GM19468 (cell line): ENCODE measurements at regions not wholly inside any gene's neighbourhood (a gene's known extent, or its start where the extent isn't known, plus 50 kb on each side); places are given as distances from the start of the nearest gene placed in this dataset.

ENCODE experiments used
- ATAC-seq: cut with Tn5 transposase; IDR thresholded peaks from one replicate; pipeline ENCODE4 v1.9.1; 2021; ENCODE audit warnings: mild to moderate bottlenecking, moderate library complexity, moderate number of reproducible peaks; ENCODE audit not compliant: unreplicated experiment; ENCODE audit errors: extremely low read depth

GRCh38 chr1:56423716-56424115, 155.6 kb downstream of the PLPP3 start:
- ATAC-seq: no peak

DNA sequence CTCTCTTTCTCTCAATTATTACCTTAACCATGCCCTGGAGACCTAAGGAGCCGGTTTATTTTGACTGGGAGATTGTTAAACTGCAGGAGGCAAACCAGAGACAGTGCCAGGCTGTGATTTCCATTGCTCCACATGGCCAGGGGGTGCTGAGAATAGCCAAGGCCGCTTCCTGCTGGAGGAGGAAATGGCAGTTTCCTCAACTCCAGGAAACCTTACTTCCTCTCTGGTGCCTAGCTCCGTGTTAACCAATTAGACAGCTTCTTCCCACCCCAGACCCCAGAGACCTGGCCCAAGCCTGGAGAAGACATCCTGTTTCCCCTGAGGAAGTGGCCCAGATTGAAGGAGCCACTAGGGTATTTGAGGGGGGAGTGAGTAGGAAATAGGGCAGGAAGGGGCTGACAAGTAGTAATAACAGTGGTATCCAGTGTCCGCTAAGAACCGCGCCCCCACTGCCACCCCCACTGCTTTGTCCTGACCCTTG, 161.2 kb downstream of the PLPP3 start:
- ATAC-seq: no peak

- no peak for ATAC-seq
These were observed 161.7 kb downstream of the PLPP3 start for GRCh38 chr1:56417646-56418045.

DNA sequence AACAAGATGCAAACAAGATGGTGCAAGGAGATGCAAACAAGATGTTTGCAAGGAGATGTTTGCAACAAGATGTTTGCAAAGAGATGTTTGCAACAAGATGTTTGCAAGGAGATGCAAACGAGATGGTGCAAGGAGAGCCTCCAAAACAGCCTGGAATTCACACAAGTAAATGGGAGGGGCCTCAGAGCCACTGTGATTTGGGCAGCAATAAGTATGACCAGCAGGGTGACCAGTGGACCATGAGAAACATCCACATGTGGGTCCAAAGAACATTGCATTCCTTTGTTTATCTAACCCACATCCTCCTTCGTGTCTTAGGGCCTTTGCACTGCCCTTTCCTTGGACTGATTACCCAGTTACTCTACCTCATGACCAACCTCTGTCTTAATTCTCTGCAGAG, 162.9 kb downstream of the PLPP3 start:
- no peak for ATAC-seq

DNA sequence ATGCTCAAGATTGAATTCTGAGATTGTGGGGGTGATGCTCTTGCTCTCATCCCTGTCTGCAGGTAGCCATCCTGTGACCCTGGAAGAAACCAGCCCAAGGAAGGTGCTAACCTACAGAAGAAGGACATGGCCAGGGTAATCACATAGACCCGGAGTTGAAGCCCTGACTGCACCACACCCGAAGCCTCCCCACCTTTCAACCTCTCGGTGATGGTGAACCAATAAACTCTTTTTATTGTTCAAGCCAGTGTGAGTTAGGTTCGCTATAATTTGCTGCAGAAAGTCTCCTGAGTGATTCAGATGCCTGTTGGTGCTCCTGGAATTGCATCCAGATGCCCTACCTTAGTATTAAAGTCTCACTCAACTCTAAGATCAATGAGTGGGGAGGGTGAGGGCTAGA, 163.6 kb downstream of the PLPP3 start:
- ATAC-seq: no peak

GRCh38 chr1:56415258-56415657, 164.1 kb downstream of the PLPP3 start:
- no peak for ATAC-seq

GRCh38 chr1:56414728-56415224, 164.6 kb downstream of the PLPP3 start:
- no peak for ATAC-seq

- no peak for ATAC-seq
These were observed 165.6 kb downstream of the PLPP3 start for GRCh38 chr1:56413671-56414199.

GRCh38 chr1:56411484-56412180, 167.7 kb downstream of the PLPP3 start:
- no peak for ATAC-seq

DNA sequence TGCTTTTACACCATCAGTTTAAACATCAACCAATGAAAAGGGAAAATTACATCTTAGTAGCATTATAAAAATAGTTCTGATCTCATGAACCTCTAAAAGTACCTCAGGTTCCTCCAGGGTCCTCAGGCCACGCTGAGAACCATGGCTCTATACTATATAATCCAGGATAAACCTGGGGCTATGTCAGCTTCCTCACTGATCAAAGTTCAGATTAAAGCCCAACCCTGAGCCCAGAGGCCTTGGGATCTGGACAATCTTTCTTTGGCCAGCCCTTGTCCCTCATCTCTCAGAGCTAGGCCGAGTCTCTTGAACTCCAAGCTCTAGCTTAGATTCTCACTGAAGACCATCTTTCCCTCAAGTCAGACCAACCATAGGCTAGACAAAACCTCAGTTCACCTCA, 168.3 kb downstream of the PLPP3 start:
- ATAC-seq: no peak

DNA sequence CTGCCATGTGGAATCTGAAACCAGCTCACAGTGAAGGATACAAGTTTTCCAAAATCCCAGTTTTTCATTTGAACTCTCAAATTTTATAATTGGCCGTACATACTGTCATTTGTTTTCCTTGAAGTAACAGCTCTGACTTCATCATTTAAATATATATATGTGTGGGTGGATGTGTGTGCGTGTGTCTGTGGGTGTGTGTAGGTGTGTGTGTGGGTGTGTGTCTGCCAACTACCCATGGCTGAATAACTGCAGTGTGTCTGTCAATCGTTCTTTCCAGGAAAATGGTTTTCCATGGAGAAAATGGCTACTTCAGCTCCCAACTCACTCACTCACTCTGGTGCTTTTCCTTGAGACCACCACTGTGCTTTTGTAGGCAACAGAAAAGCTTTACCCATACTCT, 169.0 kb downstream of the PLPP3 start:
- ATAC-seq: no peak

GRCh38 chr1:56409112-56409691, 170.2 kb downstream of the PLPP3 start:
- ATAC-seq: no peak

GRCh38 chr1:56406821-56407220, 172.5 kb downstream of the PLPP3 start:
- ATAC-seq: no peak

DNA sequence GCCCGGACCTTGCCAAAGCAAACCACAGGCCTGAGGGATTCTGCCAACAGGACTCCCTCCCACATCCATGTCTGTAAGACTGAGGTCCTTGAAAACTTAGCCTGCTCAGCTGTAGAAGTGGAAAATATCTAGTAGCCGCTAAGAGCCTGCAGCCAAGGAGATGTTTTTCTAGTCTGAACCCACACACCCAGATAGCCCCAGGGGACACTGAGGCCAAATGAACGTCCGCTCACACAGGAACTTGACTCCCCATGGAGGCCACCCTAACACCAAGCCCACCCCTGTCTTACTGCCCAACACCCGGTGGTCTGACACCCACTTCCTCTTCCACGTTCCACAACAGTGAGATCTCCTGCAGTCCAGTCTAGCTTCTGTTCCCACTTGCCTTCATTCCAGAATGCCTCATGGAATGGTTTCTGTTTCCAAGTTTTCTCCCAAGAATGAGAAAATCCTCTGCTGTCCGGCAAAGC, 174.8 kb downstream of the PLPP3 start:
- no peak for ATAC-seq

- ATAC-seq: no peak
These were observed 175.3 kb downstream of the PLPP3 start for GRCh38 chr1:56404066-56404465.

DNA sequence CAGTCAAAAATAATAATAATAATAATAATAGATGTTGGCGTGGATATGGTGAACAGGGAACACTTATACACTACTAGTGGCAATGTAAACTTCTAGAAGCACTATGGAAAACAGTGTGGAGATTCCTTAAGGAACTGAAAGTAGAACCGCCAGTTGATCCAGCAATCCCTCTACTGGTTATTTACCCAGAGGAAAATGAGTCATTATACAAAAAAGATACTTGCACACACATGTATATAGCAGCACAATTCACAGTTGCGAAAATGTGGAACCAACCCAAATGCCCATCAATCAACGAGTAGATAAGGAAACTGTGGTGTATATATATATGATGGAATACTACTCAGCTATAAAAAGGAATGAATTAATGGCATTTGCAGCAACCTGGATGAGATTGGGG, 176.0 kb downstream of the PLPP3 start:
- ATAC-seq: no peak

DNA sequence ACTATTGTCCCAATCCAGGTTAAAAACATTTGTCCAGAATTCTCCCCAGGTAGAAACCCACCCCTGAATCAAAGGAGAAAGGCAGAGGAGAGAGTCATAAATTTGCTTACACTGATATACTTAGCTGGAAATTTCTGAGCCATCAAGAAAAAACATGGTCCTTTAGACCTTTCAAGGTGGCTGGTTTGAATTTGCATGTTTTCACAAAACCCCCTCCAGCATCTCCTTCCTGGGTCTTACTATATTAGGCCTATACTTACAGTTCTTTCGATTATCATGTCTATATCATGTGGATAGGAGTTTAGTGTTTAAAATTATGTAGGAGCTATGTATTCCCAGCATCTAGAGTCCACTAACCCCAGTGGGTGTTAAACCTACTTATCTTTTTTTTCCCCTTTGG, 178.2 kb downstream of the PLPP3 start:
- ATAC-seq: no peak

GRCh38 chr1:56400526-56400925, 178.8 kb downstream of the PLPP3 start:
- no peak for ATAC-seq

DNA sequence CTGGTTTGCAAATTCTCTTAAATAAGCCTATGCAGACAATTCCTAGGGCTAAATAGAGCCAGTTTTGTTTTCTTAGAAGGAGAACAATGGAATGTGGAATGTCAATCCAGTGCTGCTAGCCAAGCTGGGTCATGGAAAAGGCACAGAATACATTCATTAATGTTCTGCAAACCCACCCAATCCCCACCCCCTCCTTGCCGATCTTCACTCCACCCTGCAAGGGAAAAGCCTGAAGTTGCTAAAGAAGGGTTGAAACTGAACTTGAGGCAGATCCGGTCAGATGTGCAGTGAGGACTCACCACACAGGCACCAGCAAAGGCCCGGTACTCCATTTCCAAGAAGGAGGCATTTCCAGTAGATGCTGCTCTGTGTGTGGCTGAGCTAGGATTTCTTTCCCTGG, 179.6 kb downstream of the PLPP3 start:
- no peak for ATAC-seq

DNA sequence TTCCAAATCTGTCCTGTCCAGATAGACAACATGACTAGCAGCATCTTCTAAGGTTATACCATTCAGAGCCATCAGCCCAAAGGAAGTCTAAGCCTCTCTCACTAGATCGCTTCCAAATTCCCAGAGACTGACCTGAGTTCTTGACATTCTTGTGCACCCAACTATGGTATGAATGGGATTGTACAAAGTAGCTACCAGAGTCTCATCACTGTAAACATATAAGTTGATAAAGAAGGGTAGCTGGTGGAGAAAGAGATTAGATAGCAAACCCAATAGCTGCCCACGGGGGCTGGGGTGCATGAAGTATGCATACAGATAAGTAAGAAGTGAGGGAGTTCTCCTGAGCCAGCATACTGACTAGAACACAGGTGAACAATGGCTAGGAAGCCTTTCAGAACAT, 180.0 kb downstream of the PLPP3 start:
- no peak for ATAC-seq

DNA sequence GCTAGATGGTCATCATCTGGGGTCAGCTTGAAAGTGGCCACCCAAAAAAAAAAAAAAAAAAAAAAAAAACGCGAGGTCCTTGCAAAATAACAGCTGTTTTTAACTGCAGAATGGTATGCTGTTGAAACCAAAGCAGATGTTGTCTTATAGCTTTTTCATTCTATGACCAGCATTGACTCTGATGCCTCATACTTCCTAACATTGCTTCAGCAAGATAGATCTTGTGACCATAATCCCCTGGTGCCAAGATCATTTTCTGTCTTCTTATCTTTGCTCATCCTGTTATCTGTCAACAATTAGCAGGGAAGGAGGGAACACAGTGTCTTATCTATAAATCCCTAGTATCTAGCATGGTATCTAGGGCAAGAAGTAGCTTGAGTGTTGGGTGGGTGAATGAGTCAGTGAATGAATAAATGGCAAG, 181.5 kb downstream of the PLPP3 start:
- ATAC-seq: no peak

GRCh38 chr1:56397409-56397808, 182.0 kb downstream of the PLPP3 start:
- ATAC-seq: no peak
